Smooth muscle cell (in vitro differentiated cells): ENCODE measurements at regions not wholly inside any gene's neighbourhood (a gene's known extent, or its start where the extent isn't known, plus 50 kb on each side); places are given as distances from the start of the nearest gene placed in this dataset.

Source experiments
- DNase-seq: peaks from one replicate; lab custom pipeline; 2025; ENCODE audit not compliant: unreplicated experiment; lab: John Stamatoyannopoulos, UW
- H2AFZ ChIP-seq: fragments of 200-600 bp; sonication (generic); 2 replicates; pipeline ENCODE4 v1.6.0; 2016; ENCODE audit warnings: antibody characterized with exemption, low read depth, mild to moderate bottlenecking
- H3F3A ChIP-seq: fragments of 200-600 bp; sonication (generic); 2 replicates; pipeline ENCODE4 v1.6.0; 2017; ENCODE audit warnings: antibody characterized with exemption, low read depth
- H3K27ac ChIP-seq: fragments of 200-600 bp; sonication (generic); 2 replicates; pipeline ENCODE4 v1.5.1; 2016; ENCODE audit warnings: low read depth, mild to moderate bottlenecking
- H3K27me3 ChIP-seq: fragments of 200-600 bp; sonication (generic); 2 replicates; pipeline ENCODE4 v1.6.1; 2016; ENCODE audit warnings: low read depth, mild to moderate bottlenecking
- H3K36me3 ChIP-seq: fragments of 200-600 bp; sonication (generic); 2 replicates; pipeline ENCODE4 v1.5.1; 2016; ENCODE audit warnings: low read depth
- H3K4me1 ChIP-seq: fragments of 200-600 bp; sonication (generic); 2 replicates; pipeline ENCODE4 v1.5.1; 2016; ENCODE audit warnings: low read depth
- H3K4me2 ChIP-seq: fragments of 200-600 bp; sonication (generic); 2 replicates; pipeline ENCODE4 v1.6.0; 2016; ENCODE audit warnings: mild to moderate bottlenecking
- H3K4me3 ChIP-seq: fragments of 200-600 bp; sonication (generic); 2 replicates; pipeline ENCODE4 v1.5.1; 2016; ENCODE audit warnings: mild to moderate bottlenecking
- H3K79me2 ChIP-seq: fragments of 200-600 bp; sonication (generic); 2 replicates; pipeline ENCODE4 v1.6.0; 2016; ENCODE audit warnings: low read depth, mild to moderate bottlenecking
- H3K9ac ChIP-seq: fragments of 200-600 bp; sonication (generic); 2 replicates; pipeline ENCODE4 v1.6.0; 2016; ENCODE audit warnings: low read depth
- H3K9me3 ChIP-seq: fragments of 200-600 bp; sonication (generic); replicated peaks from 2 replicates; pipeline ENCODE4 v1.5.1; 2016; ENCODE audit warnings: low read depth
- H4K20me1 ChIP-seq: fragments of 200-600 bp; sonication (generic); 2 replicates; pipeline ENCODE4 v1.6.0; 2016; ENCODE audit warnings: low read depth
- WGBS: methylation state at CpG from one replicate; pipeline ENCODE4 v1.1.7; 2016; ENCODE audit warnings: low lambda C conversion rate; 5-methylcytosine and 5-hydroxymethylcytosine counted together
- TF ChIP-seq, protein P1 (sequence below): fragments of 200-600 bp; sonication (generic); IDR thresholded peaks from 2 replicates; pipeline ENCODE4 v1.5.1; 2017; ENCODE audit warnings: borderline replicate concordance, mild to moderate bottlenecking, antibody characterized with exemption; ENCODE audit not compliant: insufficient read depth, poor library complexity, severe bottlenecking

GRCh38 chr5:12419075-12419474 is 514.8 kb upstream of the CTNND2 start:
- H3F3A ChIP-seq: no peaks in the 10 kb centered on the region
- no peak for DNase-seq
- H3K79me2 ChIP-seq: no peaks in the 10 kb centered on the region
- no peaks in the 10 kb centered on the region for H3K36me3 ChIP-seq
- no peaks in the 10 kb centered on the region for H4K20me1 ChIP-seq
- H2AFZ ChIP-seq: no peak overlapping the region
- H3K9me3 ChIP-seq: no peaks in the 10 kb centered on the region
- WGBS: 90% methylated on average over 2 of the region's 2 CpGs
- no peaks in the 10 kb centered on the region for H3K27me3 ChIP-seq
- no peak overlapping the region for H3K27ac ChIP-seq
- H3K4me1 ChIP-seq: no peaks in the 10 kb centered on the region
- H3K4me3 ChIP-seq: no peak overlapping the region
- no peak overlapping the region for H3K4me2 ChIP-seq
- H3K9ac ChIP-seq: no peak overlapping the region
- TF ChIP-seq, protein P1, sequence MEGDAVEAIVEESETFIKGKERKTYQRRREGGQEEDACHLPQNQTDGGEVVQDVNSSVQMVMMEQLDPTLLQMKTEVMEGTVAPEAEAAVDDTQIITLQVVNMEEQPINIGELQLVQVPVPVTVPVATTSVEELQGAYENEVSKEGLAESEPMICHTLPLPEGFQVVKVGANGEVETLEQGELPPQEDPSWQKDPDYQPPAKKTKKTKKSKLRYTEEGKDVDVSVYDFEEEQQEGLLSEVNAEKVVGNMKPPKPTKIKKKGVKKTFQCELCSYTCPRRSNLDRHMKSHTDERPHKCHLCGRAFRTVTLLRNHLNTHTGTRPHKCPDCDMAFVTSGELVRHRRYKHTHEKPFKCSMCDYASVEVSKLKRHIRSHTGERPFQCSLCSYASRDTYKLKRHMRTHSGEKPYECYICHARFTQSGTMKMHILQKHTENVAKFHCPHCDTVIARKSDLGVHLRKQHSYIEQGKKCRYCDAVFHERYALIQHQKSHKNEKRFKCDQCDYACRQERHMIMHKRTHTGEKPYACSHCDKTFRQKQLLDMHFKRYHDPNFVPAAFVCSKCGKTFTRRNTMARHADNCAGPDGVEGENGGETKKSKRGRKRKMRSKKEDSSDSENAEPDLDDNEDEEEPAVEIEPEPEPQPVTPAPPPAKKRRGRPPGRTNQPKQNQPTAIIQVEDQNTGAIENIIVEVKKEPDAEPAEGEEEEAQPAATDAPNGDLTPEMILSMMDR: no peak

DNA sequence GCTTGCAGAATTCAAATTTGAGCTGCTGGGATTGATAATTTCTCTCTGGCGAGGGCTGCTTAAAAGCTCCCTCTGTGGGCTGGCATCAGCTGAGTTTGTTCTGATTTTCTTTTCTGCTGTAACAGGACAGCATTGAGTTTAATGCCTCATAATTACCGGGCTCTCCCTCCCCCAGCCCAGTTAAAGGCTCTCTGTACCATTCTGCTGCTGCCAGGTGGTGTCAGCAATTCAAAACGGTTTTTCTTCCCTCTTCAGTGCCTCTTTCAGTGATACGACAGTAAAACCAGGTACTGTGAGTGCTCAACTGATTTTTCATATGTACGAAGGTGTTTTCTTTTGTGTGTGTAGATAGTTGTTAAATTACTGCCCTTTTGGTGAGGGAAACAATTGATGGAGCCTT is 509.3 kb upstream of the CTNND2 start:
- H3K36me3 ChIP-seq: no peaks in the 10 kb centered on the region
- 79% methylated on average over 5 of the region's 5 CpGs for WGBS
- H3K27me3 ChIP-seq: no peaks in the 10 kb centered on the region
- no peaks in the 10 kb centered on the region for H3K9me3 ChIP-seq
- H3K4me1 ChIP-seq: no peaks in the 10 kb centered on the region
- TF ChIP-seq, protein P1: no peak
- H3K9ac ChIP-seq: no peak overlapping the region
- no peak overlapping the region for H3K4me2 ChIP-seq
- no peaks in the 10 kb centered on the region for H4K20me1 ChIP-seq
- no peak for DNase-seq
- no peaks in the 10 kb centered on the region for H3K79me2 ChIP-seq
- no peak overlapping the region for H3K4me3 ChIP-seq
- no peaks in the 10 kb centered on the region for H3F3A ChIP-seq
- H3K27ac ChIP-seq: no peak overlapping the region
- H2AFZ ChIP-seq: no peak overlapping the region

DNA sequence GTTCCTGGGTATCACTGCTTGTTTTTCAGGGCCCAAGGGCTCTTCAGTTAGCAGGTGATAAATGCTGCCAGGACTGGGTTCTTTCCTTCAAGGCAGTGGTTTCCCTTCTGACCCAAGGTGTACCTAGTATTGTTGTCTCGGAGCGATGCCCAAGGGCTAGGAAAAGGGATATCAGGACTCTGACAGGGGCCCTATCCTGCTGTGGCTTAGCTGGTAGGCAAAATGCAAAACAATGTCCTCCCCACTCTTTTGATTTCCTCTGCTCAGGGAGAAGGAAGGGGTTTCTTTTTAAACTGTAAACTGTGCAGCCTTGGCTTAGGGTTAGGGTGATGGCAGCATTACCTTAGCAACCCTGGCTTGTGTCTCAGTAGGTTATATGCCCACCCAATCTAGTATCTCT is 508.8 kb upstream of the CTNND2 start:
- Histone ChIP-seq H2AFZ (no peak overlapping the region), H3K4me2 (no peak overlapping the region), H4K20me1 (no peaks in the 10 kb centered on the region), H3K9me3 (no peaks in the 10 kb centered on the region), H3K4me3 (no peak overlapping the region), H3K9ac (no peak overlapping the region), H3F3A (no peaks in the 10 kb centered on the region), H3K27me3 (no peaks in the 10 kb centered on the region), H3K27ac (no peak overlapping the region), H3K36me3 (no peaks in the 10 kb centered on the region), H3K4me1 (no peaks in the 10 kb centered on the region), H3K79me2 (no peaks in the 10 kb centered on the region)
- DNase-seq: no peak
- TF ChIP-seq, protein P1: no peak
- WGBS: 89% methylated on average over 2 of the region's 2 CpGs

- DNase-seq: no peak
- Histone ChIP-seq H3K4me2 (no peak overlapping the region), H3K27ac (no peak overlapping the region), H2AFZ (no peak overlapping the region), H3K36me3 (no peaks in the 10 kb centered on the region), H3K79me2 (no peaks in the 10 kb centered on the region), H3K9ac (no peak overlapping the region), H3K4me3 (no peak overlapping the region), H4K20me1 (no peaks in the 10 kb centered on the region), H3K9me3 (no peaks in the 10 kb centered on the region), H3K4me1 (no peaks in the 10 kb centered on the region), H3F3A (no peaks in the 10 kb centered on the region), H3K27me3 (no peaks in the 10 kb centered on the region)
- WGBS: 89% methylated on average over 2 of the region's 2 CpGs
- TF ChIP-seq, protein P1: no peak
Measured at GRCh38 chr5:12399868-12400267, 495.6 kb upstream of the CTNND2 start.
